Left cardiac atrium (tissue), 4 donors: ENCODE measurements at regions not wholly inside any gene's neighbourhood (a gene's known extent, or its start where the extent isn't known, plus 50 kb on each side); places are given as distances from the start of the nearest gene placed in this dataset.
"Not testable (repeated sequence)": the region's sequence is repeated elsewhere in the genome, so short reads cannot be mapped to it uniquely, and the experiment has no call there.

Experiments
- ATAC-seq, 2 donors: fragments of 200-7000 bp; cut with Tn5 transposase; one replicate each; pipeline ENCODE4 v1.9.1; 2020; ENCODE audit warnings: mild to moderate bottlenecking in 2 of 2, moderate library complexity in 2 of 2
- DNase-seq: peaks from one replicate; pipeline ENCODE4 v3.0.0-alpha.2; 2020
- intact Hi-C, 2 donors: fragments of 100-400 bp; cut with DNase I; formaldehyde crosslinking; loops; one replicate each; pipeline versions ENCODE4 v1.14.1 to v1.15.1; 2022 to 2023
- donor health status: DM: no; HTN: yes; CAD: no.
- donor health status: DM: no; HTN: yes; CAD: no; lungs with severe emphysema.
- donor health status: DM: yes; HTN: yes; CAD: no.
- donor health status: Dilated cardiomyopathy.

DNA sequence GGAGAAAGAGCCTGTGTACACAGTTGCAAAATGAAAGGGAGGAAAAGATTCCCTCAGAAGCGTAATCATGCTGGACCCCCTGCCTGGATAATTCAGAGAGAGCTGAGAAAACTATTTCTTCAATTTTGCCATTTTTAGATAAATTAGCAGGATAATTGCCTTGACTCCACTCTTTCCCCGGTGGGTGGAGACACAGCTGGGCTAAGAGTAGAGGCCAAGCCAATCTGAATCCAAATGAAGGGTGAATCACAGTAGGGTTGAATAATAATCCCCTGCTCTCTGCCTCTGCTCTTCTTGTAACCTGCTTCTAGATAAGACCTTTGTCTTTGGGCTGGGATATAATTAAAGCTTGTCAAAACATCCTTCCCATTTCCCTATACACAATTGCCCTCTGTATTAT is 150.1 kb downstream of the CAPZA3 start:
- no peak for DNase-seq
- ATAC-seq: peak in 1 of 2 donors; percentile 67
- intact Hi-C loops: no loop called here

DNA sequence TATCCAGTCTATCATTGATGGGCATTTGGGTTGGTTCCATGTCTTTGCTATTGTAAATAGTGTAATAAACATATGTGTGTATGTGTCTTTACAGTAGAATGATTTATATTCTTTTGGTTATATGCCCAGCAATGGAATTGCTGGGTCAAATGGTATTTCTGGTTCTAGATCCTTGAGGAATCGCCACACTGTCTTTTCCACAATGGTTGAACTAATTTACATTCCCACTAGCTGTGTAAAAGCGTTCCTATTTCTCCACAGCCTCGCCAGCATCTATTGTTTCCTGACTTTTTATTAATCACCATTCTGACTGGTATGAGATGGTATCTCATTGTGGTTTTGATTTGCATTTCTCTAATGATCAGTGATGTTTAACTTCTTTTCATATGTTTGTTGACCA is 152.7 kb downstream of the CAPZA3 start:
- DNase-seq, intact Hi-C loops, ATAC-seq: not testable (repeated sequence)

GRCh38 chr12:18895540-18895939 is 157.6 kb downstream of the CAPZA3 start:
- intact Hi-C loops: no loop called here
- ATAC-seq: no peak

GRCh38 chr12:18895946-18896345 is 158.0 kb downstream of the CAPZA3 start:
- intact Hi-C loops: no loop called here
- DNase-seq (peak; percentile 43), ATAC-seq (peak; percentile 47)

More at GRCh38 chr12:18895540-18895939, 157.6 kb downstream of the CAPZA3 start:
- DNase-seq: no peak

GRCh38 chr12:18897823-18898222 is 159.9 kb downstream of the CAPZA3 start:
- DNase-seq (no peak), ATAC-seq (no peak)
- intact Hi-C loops: no loop called here

- DNase-seq: no peak
- no peak for ATAC-seq
- intact Hi-C loops: no loop called here
Measured at GRCh38 chr12:18898470-18898869, 160.6 kb downstream of the CAPZA3 start.

DNA sequence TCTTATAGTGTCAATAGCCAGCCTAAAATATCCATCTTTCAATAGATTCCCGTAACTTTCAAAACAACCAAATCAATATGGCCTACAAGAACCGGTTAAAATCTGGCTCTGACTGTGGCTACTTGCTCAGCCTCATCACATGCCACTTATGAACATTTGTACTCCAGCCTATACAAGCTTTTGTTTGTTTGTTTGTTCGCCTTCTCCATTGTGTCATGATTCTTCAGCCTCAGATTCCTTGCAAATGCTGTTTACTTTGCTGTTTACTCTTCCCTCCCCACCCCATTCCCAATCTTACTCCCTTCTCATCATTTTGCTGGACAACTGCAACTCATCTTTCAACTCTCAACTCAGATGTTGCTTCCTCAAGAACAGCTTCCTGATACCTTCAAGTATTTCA is 161.2 kb downstream of the CAPZA3 start:
- intact Hi-C loops: no loop called here
- DNase-seq (no peak), ATAC-seq (no peak)

GRCh38 chr12:18899678-18900317 is 161.9 kb downstream of the CAPZA3 start:
- DNase-seq: no peak
- ATAC-seq: peak; percentile 43 to 71
- intact Hi-C loops: no loop called here

DNA sequence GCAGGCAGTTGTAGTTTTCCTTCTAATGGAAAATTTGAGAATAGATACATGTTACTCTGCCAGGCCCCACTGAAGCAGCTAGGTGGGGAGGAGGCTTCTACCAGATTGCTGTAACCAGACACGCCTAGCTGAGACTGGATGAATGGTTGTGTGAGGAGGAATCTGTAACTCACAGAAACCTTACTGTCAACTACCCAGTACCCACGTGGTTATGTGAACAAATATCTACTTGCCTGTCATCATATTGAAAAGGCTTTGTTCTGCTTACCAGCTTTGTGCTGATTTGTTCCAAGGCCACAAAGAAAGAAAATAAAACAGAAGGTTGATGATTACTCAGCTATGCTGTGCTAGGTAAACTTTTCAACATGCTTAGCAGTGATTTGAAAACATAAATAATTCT is 167.2 kb downstream of the CAPZA3 start:
- intact Hi-C loops: no loop called here
- ATAC-seq (no peak), DNase-seq (no peak)

DNA sequence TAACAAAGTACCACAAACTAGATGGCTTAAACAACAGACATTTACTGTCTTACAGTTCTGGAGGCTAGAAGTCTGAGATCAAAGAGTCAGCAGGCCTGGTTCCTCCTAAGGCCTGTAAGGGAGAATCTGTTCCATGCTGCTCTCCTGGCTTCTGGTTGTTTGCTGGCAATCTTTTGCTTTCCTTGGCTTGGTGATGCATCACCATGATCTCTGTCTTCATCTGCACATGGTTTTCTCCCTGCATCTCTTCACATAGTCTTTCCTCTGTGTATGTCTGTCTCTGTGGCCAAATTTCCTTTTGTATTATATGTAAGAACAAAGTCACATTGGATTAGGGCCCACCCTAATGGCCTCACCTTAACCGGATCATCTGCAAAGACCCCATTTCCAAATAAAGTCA is 168.5 kb downstream of the CAPZA3 start:
- no peak for DNase-seq
- intact Hi-C loops: no loop called here
- peak in 1 of 2 donors; percentile 51 for ATAC-seq

DNA sequence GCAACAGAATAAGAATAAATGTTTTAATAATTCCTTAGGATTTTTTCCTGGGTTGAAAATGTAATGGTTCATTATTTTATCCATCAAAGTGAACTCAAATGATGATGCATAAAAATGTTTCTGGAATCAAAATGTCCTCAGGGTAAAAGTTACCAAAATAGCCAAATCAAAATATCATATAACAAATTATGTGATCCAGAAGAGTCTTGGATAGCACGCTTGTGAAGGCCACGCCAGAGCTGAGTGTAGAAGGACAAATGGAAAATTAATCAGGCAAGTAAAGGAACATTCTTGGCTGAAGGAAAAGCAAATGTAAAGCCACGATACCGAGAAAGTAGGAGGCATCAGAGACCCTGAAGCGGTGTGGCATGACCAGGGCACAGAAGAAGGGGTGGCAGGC is 169.2 kb downstream of the CAPZA3 start:
- ATAC-seq (peak in 1 of 2 donors; percentile 31), DNase-seq (no peak)
- intact Hi-C loops: no loop called here

- peak; percentile 57 to 84 for ATAC-seq
- intact Hi-C loops: no loop called here
- DNase-seq: no peak
Measured at GRCh38 chr12:18907728-18908127, 169.8 kb downstream of the CAPZA3 start.

GRCh38 chr12:18908191-18908590 is 170.3 kb downstream of the CAPZA3 start:
- intact Hi-C loops: no loop called here
- ATAC-seq: peak; percentile 44 to 84
- no peak for DNase-seq

GRCh38 chr12:18919871-18920511 is 182.1 kb downstream of the CAPZA3 start:
- DNase-seq (no peak), ATAC-seq (no peak)
- intact Hi-C loops: no loop called here

GRCh38 chr12:18922851-18923250 is 184.9 kb downstream of the CAPZA3 start:
- no peak for ATAC-seq
- no peak for DNase-seq
- intact Hi-C loops: no loop called here

- ATAC-seq: no peak
- intact Hi-C loops: no loop called here
- DNase-seq: no peak
Measured at GRCh38 chr12:18923721-18924120, 185.8 kb downstream of the CAPZA3 start.

DNA sequence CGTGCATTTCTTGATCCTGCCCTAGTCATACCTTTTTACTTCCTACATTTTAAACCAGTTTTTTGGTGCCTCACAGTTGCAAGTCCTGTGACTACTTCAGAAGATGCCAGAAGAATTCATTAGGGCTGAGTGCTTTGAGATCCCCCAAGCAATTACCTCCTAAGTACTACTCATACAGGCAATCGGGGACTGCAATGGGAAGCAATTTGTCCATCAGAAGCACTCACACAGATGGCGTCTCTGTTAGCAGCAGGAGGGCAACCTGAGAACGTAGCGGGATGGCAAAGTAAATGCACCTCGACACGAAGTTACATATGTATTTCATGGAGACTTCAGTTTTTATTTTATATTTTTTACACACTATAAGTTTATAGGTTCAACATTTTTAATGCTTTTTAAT is 188.3 kb downstream of the CAPZA3 start:
- DNase-seq: no peak
- no peak for ATAC-seq
- intact Hi-C loops: no loop called here

- intact Hi-C loops: no loop called here
- ATAC-seq: no peak
- DNase-seq: no peak
Measured at GRCh38 chr12:18932211-18932610, 194.3 kb downstream of the CAPZA3 start.

DNA sequence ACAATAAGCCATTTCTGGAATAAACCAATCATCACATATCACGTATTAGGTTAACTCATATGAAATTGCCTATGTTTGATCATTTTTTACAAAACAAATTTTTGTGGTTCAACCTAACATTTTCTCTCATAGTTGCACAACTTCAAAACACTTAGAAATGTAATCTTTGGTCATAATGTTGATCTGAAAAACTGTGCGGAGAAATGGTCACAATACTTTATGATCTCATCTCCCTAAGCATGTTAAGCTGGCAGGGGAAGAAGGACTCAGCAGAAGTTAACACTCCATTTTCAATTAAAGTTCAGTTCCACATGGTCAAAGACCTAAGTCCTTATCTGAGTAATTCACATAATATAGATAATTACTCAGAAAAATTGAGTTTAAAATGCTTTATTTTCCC is 194.8 kb downstream of the CAPZA3 start:
- ATAC-seq (no peak), DNase-seq (no peak)
- intact Hi-C loops: no loop called here

GRCh38 chr12:18935371-18935965 is 194.1 kb upstream of the PLEKHA5 start:
- no peak for ATAC-seq
- intact Hi-C loops: no loop called here

DNA sequence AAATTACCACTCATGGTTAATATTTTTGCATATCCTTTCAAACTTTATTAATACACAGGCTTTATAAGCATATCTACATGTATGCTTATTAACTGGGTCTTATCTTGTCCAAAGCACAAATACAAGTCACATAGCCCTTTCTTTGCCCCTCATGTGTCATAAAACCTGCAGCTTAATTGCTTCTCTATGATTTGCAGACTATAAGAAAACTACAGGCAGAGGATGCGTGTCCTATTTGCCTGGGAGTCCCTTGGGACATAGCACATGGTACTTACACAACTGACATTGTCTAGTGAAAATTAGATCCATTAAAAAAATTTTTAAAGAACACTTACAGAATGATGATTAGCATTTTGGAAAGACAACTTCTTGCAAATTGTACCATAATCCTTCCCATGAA is 190.5 kb upstream of the PLEKHA5 start:
- intact Hi-C loops: no loop called here
- ATAC-seq (no peak), DNase-seq (no peak)

More at GRCh38 chr12:18935371-18935965, 194.1 kb upstream of the PLEKHA5 start:
- no peak for DNase-seq
